Medulla oblongata (tissue), 1 donor: ENCODE measurements at regions not wholly inside any gene's neighbourhood (a gene's known extent, or its start where the extent isn't known, plus 50 kb on each side); places are given as distances from the start of the nearest gene placed in this dataset.

Source experiments
- DNase-seq: peaks from one replicate; pipeline ENCODE4 v3.0.0-alpha.2; 2015; ENCODE audit errors: extremely low spot score

DNA sequence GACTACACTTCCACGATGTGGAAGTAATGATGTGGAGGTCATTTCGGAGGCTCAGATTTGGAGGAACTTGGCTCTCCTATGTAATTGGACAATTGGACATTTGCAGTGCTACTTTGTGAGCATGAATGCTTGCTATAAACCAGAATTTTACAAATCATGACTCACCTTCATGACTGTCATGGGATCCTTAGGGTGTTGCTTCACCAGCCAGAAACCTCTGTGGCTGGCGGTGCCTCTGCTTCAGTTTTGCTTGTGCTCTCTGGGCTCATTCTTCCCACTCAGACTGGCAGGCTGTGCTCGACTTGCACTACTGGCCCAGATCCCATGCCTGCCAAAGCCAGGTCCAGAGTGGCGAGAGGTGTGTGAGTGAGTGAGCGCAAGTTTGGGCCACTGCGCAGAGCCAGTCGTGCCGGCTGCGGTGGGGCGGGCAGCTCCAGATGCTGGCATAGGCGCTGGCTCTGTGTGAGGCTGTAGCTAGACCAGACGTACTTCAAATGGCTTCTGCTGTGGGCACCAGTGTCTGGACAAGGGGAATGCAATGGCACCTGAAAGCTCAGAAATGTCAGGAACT, 387.8 kb downstream of the AEBP2 start:
- DNase-seq = no peak

GRCh38 chr12:19829100-19829853, 390.0 kb downstream of the AEBP2 start:
- DNase-seq = no peak

- DNase-seq = no peak
These were observed 391.2 kb downstream of the AEBP2 start for GRCh38 chr12:19830446-19830845.

GRCh38 chr12:19833775-19834501, 394.6 kb downstream of the AEBP2 start:
- DNase-seq = no peak

GRCh38 chr12:19834592-19834991, 395.3 kb downstream of the AEBP2 start:
- DNase-seq = no peak

DNA sequence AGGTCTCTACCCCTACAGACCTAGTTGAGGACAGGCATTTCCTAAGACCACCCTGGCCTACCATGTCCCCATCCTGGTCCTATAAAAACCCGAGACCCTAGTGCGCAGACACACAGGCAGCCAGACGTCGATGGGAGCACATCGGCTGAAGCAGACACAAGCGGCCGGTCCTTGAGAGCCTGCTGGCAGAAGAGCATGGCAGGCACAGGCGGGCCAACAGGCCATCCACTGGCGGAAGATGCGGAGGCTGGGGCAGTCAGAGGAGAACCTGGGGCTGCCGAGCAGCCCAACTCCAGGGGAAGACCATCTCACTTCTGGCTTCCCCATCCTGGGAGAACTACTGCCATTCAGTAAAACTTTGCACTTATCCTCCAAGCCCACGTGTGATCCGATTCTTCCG, 396.8 kb downstream of the AEBP2 start:
- no peak for DNase-seq

GRCh38 chr12:19836456-19836855, 397.2 kb downstream of the AEBP2 start:
- DNase-seq = no peak

DNA sequence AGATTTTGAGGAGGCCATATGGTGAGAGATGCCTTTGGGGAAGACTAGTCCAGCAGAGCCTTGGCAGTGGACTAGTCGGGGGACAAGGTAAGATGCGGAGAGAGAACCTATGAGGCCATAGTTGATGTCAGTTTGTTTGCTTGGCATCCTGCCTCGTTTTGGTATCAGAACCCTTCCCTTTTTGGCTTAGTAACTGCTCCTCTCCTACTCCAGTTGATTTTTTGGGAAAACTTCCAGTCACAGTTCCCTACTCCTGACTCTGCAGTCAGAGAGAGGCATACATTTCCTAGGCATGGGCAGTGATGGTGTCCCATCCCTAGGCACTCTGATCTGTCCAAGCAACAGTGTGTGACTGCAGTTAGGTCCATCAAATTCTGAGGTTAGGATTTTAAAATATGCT, 398.3 kb downstream of the AEBP2 start:
- no peak for DNase-seq

DNA sequence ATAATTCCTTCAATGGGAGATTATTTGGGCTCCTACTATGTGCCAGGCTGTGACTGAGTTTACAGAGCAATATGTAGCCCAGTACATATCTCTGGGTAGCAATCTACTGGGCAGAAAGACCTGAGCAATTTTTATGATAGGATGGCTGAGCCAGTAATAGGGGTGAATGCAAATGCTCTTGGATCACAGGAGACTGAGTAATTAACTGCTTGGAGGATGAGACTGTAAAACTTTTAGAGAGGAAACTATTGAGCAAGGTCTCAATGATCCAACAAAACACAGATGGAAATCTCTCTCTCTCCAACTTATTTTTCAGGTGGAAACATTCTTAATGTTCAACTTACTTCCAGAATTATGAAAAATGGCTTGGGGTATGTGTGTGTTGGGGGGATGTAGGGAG, 402.2 kb downstream of the AEBP2 start:
- DNase-seq = no peak

GRCh38 chr12:19842116-19842515, 402.8 kb downstream of the AEBP2 start:
- no peak for DNase-seq

GRCh38 chr12:19844224-19844623, 404.9 kb downstream of the AEBP2 start:
- DNase-seq = no peak

DNA sequence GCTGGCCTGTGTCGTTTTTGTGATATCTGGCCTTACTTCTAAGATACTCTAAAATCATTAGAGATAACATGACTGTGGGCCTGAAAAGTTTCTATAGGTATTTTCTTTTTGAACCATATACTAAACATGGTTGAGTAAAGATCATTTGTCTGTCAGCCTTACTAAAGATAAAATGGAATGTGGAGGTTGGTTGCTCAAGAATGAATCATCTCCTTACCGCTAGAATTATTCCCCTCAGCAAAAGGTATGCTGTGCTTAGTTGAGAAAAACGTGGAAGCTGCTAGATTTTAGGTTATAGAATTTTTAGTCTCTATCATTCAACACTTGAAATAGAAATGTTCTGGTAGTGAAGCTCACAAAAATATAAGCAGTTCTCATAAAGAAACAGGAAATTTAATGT, 407.3 kb downstream of the AEBP2 start:
- DNase-seq = no peak

GRCh38 chr12:19847294-19848059, 408.2 kb downstream of the AEBP2 start:
- DNase-seq = no peak

GRCh38 chr12:19848421-19848820, 409.1 kb downstream of the AEBP2 start:
- DNase-seq = no peak

DNA sequence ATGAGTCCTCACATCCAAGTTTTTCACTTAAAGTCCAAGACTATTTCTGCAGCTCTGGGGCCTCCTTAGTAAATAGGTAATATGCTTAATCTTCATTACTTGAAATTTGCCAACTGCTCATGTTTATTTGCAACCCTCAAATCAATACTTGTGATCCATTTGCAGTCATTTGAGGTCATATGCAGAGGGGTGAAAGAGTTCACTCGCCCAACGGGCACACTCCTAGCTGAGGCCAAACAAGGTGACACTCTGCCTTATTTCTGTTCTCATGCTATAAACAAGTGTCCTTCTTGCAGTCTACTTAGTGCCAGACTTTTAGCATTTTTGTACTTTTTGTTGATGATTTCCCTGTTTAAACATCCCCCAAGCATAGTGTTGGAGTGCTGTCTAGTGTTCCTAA, 409.9 kb downstream of the AEBP2 start:
- DNase-seq = no peak

DNA sequence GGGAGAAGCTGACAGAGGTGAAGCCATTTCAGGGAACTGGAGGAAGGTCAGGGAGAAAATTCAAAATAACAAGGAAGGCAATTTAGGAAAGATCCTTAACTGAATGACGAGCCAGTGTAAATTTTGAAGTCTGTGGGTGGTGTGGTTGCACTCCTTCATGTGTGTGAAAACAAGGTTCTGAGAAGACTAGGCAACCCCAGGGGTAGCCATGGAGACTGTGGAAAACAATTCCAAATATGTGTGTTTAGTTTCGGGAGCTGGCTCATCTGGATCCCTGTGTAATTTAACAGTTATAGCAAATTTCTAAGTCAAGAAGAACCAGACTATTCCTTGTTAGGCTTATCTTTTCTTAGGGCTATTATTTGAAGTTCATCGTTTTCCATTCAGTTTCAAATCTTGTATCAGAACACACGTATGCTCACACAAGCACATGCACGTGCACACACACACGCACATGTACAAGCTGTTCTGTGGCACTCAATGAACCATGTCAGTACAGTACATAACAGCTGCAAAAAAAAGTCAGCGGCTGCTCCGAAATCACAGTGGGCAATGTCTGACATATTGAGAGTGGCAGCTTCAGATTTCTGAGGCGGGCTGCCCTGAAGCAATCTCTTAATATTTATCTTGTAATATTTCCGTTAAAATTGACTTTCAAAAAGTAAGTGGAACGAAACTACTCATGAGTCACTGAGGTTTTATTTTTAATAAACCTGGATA, 411.2 kb downstream of the AEBP2 start:
- no peak for DNase-seq

- DNase-seq = no peak
These were observed 413.0 kb downstream of the AEBP2 start for GRCh38 chr12:19852100-19852855.

GRCh38 chr12:19855851-19856250, 416.6 kb downstream of the AEBP2 start:
- no peak for DNase-seq

DNA sequence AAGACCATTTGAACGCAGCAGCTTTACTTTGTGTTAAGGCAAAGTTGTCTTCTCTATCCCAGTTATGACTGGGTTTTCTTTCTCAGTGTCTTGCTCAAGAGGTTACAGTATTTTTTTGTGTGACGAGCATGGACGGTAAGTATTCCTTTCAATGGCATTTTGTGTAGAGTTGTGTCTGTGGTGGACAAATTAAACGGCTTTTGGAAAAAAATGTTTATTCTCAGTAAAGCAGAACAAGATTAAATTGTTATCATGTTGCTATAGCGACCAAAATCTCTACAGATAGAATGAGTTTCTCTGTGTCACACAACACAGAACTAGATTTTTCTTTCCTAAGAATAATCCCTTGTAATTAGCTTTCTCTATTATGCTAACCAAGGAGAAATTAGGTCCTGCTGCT, 417.1 kb downstream of the AEBP2 start:
- no peak for DNase-seq

DNA sequence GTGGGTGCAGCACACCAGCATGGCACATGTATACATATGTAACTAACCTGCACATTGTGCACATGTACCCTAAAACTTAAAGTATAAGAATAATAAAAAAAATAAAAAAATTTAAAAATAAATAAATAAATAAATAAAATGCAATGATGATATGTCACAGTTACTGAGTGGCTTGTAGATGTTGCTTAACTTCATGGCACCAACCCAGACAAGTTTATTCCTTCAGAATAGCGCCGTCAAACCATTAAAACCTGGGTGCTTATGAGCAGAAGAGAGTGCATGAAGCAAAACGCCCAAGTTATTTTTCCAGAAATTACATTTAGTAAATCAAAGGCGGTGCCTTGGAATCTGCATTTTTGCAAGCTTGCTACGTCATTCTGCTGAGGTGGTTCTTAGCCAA, 417.9 kb downstream of the AEBP2 start:
- no peak for DNase-seq

DNA sequence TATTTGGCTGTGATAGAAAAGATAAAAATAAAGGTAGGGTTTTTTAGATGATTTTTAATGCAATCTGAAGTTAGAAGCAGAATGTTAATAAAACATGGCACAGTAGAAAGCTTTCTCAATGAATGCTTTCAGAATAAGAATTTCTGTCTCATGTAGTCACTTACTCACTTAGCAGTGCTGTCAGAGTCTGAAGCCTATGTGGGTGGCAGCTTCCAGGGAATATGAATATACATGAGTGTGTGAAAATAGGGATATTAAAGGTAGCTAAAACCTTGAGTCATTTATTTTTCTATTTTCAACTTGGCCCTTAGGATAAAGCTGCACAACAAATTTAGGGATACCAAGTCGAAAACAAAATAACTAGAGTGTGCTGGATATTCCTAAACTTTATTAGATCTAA, 427.9 kb downstream of the AEBP2 start:
- no peak for DNase-seq
